Amniotic stem cell (primary cell): ENCODE measurements at regions not wholly inside any gene's neighbourhood (a gene's known extent, or its start where the extent isn't known, plus 50 kb on each side); places are given as distances from the start of the nearest gene placed in this dataset.

Experiments used
- DNase-seq: peaks from one replicate; lab custom pipeline; 2025; lab: John Stamatoyannopoulos, UW

DNA sequence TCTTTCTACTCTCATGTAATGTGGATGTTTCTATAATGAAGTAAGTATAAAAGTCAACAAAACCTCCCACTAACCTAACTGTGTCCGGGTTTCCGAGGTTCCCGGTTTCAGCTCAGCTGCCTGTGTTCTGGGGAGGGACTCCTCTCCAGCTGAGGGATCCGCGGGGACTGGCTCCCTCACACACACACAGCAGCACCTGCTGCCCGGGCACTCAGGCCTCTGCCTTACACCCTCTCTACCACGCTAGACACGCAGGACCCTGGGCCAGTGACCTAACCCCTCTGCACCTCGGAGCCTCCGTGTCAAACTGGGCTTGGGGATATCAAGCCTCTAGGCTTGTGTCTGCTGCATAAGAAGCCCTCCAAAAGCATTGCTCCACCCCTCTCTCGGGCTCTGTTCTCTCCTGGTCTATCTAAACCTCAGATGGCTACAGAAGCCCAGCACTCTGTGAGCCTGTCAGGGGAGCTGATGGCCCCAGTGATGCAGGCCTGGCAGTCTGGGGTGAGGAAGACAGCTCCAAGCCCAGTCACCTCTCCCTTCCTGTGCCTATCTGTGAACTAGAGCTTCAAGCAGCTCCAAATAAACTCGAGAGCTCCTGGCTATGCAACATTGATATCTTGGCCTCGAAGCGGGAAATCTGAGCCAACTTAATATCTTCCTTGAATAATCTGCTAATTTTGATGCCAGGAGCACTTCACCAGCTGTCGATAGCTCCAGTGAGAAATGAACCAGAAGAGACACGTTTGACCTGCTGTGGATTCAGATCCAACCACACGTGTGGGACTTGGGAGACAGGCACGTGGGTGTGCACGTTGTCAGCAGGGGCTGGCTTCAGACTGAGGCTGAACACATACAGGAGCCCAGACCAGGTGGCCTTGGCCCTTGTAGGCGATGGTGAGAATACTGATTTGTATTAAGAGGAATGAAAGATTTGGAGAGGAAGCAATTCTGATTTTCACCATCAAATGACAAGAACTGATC lies 232.7 kb upstream of the B3GAT1 start:
- no peak for DNase-seq

DNA sequence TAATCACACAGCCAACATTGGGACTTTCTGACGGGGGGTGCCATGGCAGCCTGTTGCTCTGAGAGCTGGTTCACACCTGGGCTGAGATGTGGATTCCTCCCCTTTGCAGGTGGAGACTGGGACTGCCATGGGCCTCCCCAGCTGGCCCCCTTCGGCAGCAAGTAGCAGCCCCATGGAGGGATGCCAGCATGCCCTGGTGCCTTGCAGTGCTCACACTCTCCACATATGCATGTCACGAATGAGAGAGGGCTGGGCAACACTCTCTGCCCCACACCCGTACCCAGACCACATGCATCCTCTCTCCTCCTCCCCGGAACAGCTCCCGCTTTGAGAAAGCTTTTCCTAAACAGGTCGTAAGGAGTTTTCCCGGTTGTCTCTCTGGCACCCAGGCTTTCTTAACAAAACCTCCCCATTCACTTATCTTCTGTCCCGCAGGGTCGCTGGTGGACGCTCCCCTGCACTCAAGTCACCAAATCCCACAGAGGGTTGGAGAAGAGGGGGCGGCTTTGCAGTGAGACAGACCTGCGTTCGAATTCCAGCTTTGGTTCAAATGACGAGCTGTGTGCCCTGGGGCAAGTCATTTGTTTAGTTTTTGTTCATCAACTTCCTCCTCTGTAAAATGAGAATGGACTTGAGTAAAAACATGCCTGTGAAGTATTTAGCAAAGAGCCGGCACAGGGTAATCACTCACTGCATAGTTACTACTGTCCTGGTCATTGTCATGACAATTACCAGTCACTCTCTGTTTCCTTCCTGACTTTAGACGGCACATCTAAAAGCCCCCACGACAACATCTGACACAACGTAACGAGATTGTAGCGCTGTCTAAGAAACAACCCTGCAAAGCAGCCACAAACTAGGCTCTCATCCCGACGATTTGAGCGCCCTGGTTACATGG lies 231.3 kb upstream of the B3GAT1 start:
- no peak for DNase-seq

DNA sequence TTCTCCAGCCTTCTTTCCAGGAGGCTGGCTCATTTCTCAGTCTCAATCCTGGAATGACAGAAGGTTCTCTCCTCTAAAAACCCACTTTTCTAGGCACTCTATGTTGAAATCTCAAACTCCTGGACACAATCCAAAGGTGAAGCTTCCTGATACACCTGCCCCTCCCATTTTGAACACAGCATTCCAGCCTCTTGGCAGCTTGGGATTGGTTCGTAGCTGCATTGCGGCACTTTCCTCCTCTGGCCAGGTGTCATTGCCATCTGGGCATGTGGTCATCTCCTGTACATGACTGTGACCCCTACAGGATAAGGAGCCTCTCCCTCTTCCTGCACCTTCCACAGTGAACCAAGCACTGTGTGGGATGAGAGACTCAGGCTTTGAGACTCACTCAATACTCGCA lies 230.2 kb upstream of the B3GAT1 start:
- no peak for DNase-seq

DNA sequence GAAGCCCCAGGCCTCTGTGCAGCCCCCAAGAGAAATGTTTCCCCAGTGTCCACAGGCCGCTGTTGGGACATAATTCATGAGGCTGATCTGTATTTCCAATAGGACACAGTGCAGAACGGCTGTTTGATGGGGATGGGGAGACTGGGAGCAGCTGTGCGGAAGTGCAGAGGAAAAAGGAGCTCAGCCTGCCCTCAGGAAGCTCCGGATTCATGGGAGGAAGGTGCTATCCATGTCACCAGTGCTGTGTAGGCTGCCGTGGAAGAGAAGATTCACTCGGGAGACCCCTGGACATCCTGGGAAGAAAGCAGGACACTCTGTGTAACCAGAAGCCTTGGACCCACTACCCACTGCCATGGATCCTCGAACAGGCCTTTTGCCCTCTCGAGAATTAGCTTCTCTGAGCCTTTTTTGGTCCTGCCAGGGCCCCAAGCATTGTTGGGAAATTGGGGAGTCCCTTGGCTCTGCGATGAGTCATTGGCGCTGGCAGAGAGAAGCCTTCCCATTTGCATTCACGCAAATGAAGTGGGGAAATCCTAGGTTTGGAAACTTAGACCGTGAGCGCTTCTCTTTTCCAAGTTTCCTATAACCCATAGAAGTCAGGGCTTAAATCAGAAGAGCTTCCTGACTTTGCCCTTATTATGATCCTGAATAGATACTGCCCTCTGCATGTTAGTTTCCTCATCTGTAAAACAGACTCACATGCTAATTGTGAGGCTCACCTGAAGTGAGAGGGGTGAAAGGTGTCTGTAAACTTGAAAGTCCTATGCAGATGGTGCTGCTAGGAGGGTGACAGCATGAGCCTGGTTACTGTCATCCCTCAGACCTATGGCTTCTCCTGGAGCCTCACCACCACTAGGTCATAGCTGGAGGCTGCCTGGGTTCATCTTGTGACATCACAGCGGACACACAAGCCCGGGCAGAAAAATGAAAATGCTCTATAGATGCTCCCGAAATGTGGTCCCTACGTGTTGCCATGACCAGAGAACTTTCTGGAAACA lies 229.2 kb upstream of the B3GAT1 start:
- DNase-seq = no peak

DNA sequence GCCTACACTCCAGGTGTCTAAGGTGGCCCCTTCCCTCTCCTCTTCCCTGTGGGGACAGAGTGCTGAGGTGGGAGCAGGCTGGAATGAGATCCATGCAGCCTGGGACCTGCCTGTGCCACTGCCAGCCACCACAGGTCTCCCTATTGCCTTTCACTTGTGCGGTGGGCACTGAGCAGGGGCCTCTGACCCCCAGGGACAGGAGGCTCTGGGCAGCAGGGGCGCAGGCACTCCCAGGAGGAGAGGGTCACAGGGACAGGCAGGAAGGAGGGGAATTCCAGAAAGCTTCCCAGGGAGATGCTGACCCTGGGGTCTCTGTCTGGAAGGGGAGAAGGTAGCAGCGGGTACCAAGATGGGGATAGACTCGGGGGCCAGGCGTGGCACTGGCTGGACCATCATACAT lies 228.5 kb upstream of the B3GAT1 start:
- DNase-seq = no peak

DNA sequence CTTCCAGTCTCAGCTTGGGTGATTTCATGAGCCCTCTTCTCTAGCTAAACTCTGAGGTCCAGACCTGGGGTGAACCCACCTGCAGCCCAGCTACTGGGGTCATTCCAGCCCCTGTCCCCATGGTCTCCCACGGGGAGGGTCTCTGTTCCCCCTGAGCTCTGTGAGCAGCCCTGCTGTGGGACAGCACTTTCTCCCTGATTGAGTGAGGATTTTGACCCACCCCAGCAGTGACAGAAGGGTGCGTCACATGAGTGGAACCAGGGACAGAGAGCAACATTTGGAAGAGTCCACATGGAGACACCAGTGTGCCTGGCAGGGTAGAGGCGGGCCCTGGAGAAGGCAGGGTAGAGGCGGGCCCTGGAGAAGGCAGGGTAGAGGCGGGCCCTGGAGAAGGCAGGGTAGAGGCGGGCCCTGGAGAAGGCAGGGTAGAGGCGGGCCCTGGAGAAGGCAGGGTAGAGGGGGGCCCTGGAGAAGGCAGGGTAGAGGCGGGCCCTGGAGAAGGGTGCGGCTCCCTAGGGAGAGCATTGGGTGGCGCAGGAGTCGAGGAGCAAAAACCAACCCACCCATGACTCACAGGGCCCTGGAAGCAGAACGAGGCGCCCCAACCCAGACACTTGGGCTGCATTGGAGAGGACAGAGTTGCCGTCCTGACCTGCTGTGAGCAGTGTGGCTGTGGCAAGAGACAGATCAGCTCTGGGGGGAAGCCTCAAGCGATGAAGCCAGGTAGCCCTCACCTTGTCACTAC lies 227.7 kb upstream of the B3GAT1 start:
- DNase-seq = no peak

DNA sequence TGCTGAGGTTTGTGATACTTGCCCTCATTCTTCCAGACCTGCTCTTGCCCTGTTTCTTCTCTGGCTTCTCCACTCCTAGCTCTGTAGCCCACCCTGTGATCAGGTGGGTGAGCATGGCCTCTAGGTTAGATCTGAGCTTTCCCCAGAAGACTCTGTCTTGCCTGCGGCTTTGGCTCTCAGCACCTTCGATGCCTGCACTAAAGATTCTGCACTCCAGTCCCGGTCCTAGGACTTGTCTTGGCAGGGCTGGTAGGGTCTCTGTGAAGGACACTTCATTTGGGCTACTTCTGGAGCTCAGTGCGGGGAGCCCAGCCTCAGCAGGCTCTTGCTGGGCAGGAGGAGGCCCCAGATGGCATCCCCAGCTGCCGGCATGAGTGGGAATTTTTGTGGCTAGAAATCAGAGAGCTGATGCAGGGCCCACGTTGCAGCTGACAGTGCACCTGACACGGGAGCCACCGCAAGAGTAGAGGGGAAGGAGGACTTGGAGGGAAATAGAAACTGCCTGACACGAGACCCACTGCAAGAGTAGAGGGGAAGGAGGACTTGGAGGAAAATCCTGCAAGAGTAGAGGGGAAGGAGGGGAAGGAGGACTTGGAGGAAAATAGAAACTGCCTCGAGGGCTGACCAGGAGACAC lies 226.9 kb upstream of the B3GAT1 start:
- no peak for DNase-seq

DNA sequence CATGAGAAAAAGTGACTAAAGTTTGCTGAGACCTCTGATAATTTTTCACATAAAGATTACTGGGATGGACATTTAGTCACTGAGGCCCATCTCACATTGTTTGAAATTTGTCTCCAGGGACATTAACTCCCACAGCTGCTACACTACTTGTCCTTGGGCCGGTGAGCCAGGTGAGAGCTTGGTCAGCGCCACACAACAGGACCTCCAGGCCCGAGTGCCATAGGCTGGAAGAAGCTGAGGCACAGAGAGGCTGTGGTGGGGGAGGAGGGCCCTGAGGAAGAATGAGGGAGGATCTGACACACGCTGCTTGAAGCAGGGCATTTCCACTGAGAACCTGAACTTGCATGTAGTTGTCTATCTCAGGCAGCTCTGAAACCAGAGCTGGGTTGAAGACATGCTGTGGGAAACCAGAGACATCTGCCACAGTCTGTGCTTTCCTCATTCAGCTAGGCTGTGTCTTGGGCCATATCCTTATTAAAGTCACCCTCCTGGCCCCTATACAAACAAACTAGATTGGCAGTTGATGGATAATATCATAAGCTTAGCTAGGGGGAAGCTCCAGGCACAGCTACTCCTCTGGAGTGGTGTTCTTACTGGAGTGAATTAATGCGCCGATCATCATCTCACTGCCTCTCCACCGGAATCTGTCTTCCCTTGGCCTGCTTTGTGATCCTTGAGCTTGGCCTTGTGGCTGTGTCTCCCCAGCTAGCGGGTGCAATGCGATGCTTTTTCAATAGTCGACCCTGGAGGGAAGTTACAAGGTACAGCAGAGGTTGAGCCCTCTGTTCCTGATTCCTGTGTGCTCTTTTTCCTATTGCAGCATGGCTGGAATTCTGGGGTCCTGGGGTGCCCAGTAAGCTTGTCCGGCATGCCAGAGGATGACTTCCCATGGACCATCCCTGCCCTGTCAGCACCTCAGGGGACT lies 225.3 kb upstream of the B3GAT1 start:
- DNase-seq = no peak

DNA sequence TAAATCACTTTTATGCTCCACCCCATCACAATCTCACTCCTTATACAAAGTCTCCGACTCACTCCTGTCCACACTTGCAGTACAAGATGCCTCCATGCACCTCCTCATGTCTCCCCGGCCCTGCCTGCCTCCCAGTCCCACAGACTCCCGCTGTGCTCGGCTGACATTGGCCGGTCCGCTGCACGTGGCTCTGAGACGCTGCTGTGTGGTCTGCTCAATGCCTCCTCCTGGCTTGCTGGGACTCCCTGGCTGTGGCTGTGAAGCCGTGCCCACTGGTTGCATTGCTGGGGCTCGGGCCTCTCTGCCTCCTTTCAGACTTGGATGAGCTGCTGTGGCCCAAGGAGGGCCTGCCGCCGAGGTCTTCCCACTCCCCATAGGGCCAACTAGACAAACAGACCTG lies 224.0 kb upstream of the B3GAT1 start:
- DNase-seq = no peak

DNA sequence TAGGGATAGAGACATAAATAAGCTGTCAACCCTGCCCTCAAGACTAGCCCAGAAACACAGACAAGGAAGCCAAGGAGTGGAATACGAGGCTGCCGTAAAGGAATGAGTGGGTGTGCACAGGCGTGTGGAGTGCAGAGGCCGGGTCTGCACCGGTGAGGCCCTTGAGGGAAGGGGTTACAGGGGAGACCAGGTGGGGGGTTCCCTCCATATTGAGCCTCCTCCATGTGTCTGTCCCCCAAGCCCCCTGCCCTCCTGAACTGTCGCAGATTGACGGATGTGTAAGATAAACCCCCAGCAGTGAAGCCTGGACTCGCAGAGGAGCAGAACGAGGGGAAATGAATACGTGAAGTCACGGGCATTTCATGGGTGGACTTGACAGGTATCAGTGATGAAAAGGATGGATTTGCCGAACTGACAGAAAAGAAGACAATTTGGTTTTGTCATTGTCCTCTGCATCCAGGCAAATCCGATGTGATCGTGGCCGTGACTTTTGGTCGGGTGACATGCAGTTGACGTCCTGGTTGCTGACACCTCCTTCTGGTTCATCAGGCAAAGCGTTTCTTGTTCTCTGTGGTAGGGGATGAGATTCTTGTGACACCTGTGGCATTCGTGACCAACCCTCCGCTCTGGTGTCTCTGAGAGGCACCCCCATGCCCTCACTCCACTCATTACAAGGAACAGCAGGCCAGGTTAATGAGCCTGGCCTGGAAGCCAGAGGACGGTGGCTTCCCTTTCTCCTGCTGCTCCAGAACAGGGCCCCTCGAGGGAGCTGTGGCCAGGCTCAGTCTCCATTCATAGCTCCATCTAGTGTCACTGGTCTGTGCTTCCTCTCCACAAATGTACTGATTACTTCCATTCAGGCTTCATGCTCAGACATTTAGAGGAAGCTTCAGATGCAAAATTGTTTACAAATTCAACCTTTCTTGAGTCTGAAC lies 223.1 kb upstream of the B3GAT1 start:
- DNase-seq = no peak

DNA sequence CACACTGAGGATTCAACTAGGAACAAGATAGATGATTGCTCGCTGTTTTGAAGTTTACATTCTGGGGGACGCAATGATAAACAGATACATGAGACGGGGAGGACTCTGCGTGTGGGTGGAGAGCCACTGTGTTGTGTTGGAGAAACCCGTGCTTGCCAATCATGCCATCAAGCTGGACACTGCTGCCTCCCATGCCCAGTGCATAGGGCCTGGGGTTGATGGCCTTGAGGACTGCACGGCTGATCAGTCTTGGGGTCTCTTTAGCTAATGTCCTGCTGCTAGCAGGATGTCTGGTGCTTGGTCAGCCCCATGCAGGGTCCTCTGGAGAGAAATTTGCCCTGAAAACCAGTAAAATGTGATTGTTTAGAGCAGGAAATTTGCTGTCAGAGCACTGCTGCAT lies 221.2 kb upstream of the B3GAT1 start:
- no peak for DNase-seq

DNA sequence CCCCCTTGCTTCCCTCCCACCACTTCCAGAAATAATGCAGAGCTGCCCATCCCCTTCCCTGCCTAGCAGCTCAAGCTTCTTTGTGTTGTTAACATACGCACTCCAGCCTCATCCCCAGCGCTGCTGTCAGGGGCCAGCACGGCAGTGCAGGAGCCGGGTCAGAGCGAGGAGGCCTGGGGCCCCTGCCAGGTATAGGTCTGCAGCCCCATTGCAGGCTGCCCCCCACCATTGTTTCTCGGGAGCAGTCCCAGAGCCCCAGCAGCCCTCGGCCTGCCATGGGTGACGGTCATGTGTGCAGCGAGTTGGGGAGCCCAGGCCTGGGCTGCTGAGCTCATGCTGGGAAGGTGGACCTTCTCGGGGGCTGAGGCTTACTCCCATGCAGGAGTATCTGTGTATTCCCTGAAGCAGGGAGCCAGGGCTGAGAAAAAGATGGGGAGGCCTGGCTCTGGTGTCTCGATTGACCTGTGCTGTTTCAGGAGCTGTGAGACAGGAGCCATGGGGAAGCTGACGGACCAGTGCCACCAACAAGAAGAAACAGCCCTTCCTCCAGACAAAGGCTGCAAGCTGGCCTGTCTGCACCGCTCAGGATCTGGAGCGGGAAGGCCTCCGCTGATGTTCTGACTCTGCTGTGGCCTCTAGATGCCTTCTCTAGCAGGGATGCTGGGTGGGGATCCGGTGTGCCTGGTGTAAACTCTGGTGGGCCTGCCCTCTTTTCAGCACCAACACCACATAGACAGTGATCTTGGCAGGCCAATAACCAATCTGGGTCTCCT lies 220.5 kb upstream of the B3GAT1 start:
- no peak for DNase-seq

DNA sequence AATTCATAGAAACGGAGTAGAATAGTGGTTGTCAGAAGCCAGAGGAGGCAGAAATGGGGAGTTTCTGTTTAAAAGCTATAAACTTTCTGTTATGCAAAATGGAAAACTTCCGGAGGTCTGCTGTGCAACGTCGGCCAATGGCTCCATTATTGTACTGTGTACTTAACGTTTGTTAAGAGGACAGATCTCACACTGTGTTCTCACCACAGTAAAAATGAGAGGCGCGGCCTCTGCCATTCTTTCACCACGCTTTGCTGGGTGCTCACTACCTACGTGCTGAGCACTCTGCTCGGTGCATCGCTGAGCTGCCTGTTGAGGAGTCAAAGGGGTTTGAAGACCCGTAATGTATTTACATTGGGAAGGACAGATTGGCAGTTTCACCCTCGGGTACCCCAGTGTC lies 218.8 kb upstream of the B3GAT1 start:
- no peak for DNase-seq

DNA sequence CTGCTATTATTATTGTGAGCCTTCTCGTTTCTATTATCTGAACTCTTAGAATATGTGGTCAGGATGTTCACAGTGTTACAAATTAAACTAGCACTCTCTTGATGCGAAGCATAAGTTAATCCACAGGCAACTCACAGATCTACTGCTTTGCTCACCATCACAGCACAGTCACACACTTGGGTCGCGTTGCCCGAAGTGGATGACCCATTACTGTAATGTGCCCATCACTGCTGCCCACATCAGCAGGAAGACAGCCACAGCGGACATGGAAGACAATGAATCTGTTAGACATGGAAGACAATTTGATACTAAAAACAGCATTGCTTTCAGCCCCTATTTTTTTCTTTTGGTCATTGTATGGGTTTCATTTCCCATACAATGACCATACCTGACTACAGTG lies 216.4 kb upstream of the B3GAT1 start:
- no peak for DNase-seq

DNA sequence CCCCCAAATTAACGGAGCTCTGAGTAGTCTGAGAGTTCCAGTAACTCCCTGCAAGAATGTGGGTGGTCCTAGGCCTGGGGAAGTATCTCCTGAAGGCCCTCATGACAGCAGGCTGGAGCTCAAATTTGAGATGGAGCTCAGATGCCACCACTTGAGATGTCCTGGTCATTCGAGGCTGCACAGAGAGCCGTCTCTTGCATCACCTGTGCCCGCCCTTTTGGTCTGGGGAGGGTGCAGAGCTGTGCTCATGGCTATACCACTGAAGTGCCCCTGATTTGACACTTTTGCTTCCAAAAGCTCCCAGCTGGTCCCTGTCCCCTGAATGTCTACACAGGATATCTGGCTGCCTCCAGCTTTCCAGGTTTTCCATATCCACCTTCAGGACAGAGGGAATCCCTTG lies 214.0 kb upstream of the B3GAT1 start:
- DNase-seq = no peak

DNA sequence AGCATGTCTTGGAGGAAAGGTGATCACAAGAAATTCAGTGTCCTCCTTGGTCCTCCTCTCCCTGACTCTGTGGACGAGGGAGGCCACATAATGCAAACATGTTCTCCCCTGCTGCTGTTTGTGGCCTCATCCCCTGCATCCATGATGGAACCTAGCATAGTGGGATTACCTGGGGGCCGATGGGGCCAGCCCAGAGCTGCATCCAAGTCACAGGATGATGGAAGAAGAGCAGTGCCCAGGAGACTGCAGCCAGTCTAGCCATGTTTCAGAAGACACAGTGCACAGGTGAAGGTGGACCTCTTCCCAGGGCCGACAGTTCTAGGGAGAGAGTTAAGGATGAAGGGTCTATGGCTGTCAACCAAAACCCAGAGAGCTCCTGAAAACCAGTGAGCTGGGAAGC lies 213.6 kb upstream of the B3GAT1 start:
- DNase-seq = no peak

DNA sequence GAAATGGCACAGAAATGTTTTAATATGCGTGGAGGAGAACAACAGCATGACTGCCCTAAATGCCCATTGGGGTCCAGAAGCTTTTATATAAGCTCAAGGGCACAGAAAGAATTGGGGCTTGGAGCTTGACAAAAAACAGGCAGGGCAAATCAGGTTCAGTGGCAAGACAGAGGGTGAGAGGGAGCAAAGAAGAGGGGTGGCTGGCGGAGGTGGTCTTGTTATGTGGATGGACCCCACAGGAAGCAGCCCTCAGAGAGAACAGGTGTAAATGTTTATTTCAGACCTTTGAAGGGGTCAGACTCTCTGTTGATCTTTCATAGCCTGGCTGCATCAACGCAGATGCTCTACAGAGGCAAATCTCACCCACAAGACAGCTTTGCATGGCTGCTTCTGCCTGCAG lies 213.1 kb upstream of the B3GAT1 start:
- no peak for DNase-seq
